Hepatocyte (in vitro differentiated cells): ENCODE measurements at regions not wholly inside any gene's neighbourhood (a gene's known extent, or its start where the extent isn't known, plus 50 kb on each side); places are given as distances from the start of the nearest gene placed in this dataset.

Experiments
- DNase-seq: peaks from one replicate; pipeline ENCODE4 v3.0.0-alpha.2; 2016; ENCODE audit warnings: low spot score
- H2AFZ ChIP-seq: fragments of 200-600 bp; sonication (generic); 2 replicates; pipeline ENCODE4 v1.6.0; 2016; ENCODE audit warnings: antibody characterized with exemption, mild to moderate bottlenecking
- H3K27ac ChIP-seq: fragments of 200-600 bp; sonication (generic); 2 replicates; pipeline ENCODE4 v1.5.1; 2016; ENCODE audit warnings: mild to moderate bottlenecking
- H3K27me3 ChIP-seq: fragments of 200-600 bp; sonication (generic); 2 replicates; pipeline ENCODE4 v1.6.1; 2016
- H3K36me3 ChIP-seq: fragments of 200-600 bp; sonication (generic); replicated peaks from 2 replicates; pipeline ENCODE4 v1.5.1; 2016; ENCODE audit warnings: low read depth; ENCODE audit not compliant: insufficient read depth
- H3K4me1 ChIP-seq: fragments of 200-600 bp; sonication (generic); 2 replicates; pipeline ENCODE4 v1.5.1; 2016; ENCODE audit warnings: mild to moderate bottlenecking, moderate library complexity; ENCODE audit not compliant: insufficient read depth
- H3K4me2 ChIP-seq: fragments of 200-600 bp; sonication (generic); 2 replicates; pipeline ENCODE4 v1.6.0; 2016
- H3K4me3 ChIP-seq: fragments of 200-600 bp; sonication (generic); 2 replicates; pipeline ENCODE4 v1.5.1; 2016; ENCODE audit warnings: mild to moderate bottlenecking
- H3K79me2 ChIP-seq: fragments of 200-600 bp; sonication (generic); 2 replicates; pipeline ENCODE4 v1.6.0; 2017; ENCODE audit warnings: mild to moderate bottlenecking
- H3K9me2 ChIP-seq: fragments of 200-600 bp; sonication (generic); replicated peaks from 2 replicates; pipeline ENCODE4 v1.6.0; 2017; ENCODE audit warnings: mild to moderate bottlenecking; ENCODE audit not compliant: insufficient read depth
- H3K9me3 ChIP-seq: fragments of 200-600 bp; sonication (generic); 2 replicates; pipeline ENCODE4 v1.5.1; 2016; ENCODE audit warnings: low read depth, mild to moderate bottlenecking
- H4K20me1 ChIP-seq: fragments of 200-600 bp; sonication (generic); 2 replicates; pipeline ENCODE4 v1.6.0; 2016; ENCODE audit warnings: mild to moderate bottlenecking; ENCODE audit not compliant: insufficient read depth, poor library complexity, severe bottlenecking
- CTCF ChIP-seq: fragments of 200-600 bp; sonication (generic); IDR thresholded peaks from 2 replicates; pipeline ENCODE4 v1.5.1; 2016; ENCODE audit warnings: antibody characterized with exemption, mild to moderate bottlenecking; ENCODE audit not compliant: poor library complexity
- EZH2 ChIP-seq: fragments of 200-600 bp; sonication (generic); IDR thresholded peaks from 2 replicates; pipeline ENCODE4 v1.6.1; 2016; ENCODE audit warnings: antibody characterized with exemption, mild to moderate bottlenecking, borderline replicate concordance
- EZH2phosphoT487 ChIP-seq: fragments of 200-600 bp; sonication (generic); IDR thresholded peaks from one replicate; pipeline ENCODE4 v1.6.1; 2018; ENCODE audit warnings: antibody characterized with exemption, mild to moderate bottlenecking, low read depth, moderate library complexity; ENCODE audit not compliant: unreplicated experiment, severe bottlenecking
- WGBS: methylation state at CpG from one replicate; pipeline ENCODE4 v1.1.6; 2016; ENCODE audit warnings: low lambda C conversion rate; ENCODE audit errors: missing lambda C conversion rate; 5-methylcytosine and 5-hydroxymethylcytosine counted together

- DNase-seq, result no peak
- Histone ChIP-seq H3K9me3 (no peaks in the 10 kb centered on the region), H4K20me1 (no peaks in the 10 kb centered on the region), H2AFZ (no peak overlapping the region), H3K79me2 (no peaks in the 10 kb centered on the region), H3K4me1 (no peaks in the 10 kb centered on the region), H3K27ac (no peak overlapping the region), H3K36me3 (no peaks in the 10 kb centered on the region), H3K4me2 (no peak overlapping the region), H3K4me3 (no peak overlapping the region), H3K9me2 (no peaks in the 10 kb centered on the region), H3K27me3 (no peaks in the 10 kb centered on the region)
- no peak for TF ChIP-seq EZH2
- TF ChIP-seq EZH2phosphoT487, result no peak
- TF ChIP-seq CTCF, result no peak
- WGBS, result 70% methylated on average over 9 of the region's 9 CpGs
Observed at GRCh38 chr22:44616461-44616860, 85.5 kb upstream of the PRR5 start.

GRCh38 chr22:44615602-44616180 is 86.3 kb upstream of the PRR5 start:
- Histone ChIP-seq H3K27me3 (no peaks in the 10 kb centered on the region), H3K9me3 (no peaks in the 10 kb centered on the region), H3K27ac (no peak overlapping the region), H3K36me3 (no peaks in the 10 kb centered on the region), H3K9me2 (no peaks in the 10 kb centered on the region), H4K20me1 (no peaks in the 10 kb centered on the region), H2AFZ (no peak overlapping the region), H3K4me2 (no peak overlapping the region), H3K4me3 (no peak overlapping the region), H3K4me1 (no peaks in the 10 kb centered on the region), H3K79me2 (no peaks in the 10 kb centered on the region)
- WGBS, result 93% methylated on average over 7 of the region's 8 CpGs
- TF ChIP-seq CTCF (no peak), EZH2phosphoT487 (no peak), EZH2 (no peak)
- no peak for DNase-seq

- Histone ChIP-seq H3K4me3 (no peak overlapping the region), H3K4me1 (no peaks in the 10 kb centered on the region), H4K20me1 (no peaks in the 10 kb centered on the region), H3K27me3 (no peaks in the 10 kb centered on the region), H3K27ac (no peak overlapping the region), H3K9me2 (no peaks in the 10 kb centered on the region), H3K79me2 (no peaks in the 10 kb centered on the region), H3K36me3 (no peaks in the 10 kb centered on the region), H3K4me2 (no peak overlapping the region), H3K9me3 (no peaks in the 10 kb centered on the region), H2AFZ (no peak overlapping the region)
- no peak for TF ChIP-seq EZH2
- TF ChIP-seq EZH2phosphoT487, result no peak
- no peak for TF ChIP-seq CTCF
- DNase-seq, result no peak
- 98% methylated on average over 16 of the region's 16 CpGs for WGBS
Observed at GRCh38 chr22:44615146-44615545, 86.9 kb upstream of the PRR5 start.

- Histone ChIP-seq H3K4me3 (no peak overlapping the region), H3K27ac (no peak overlapping the region), H3K9me2 (no peaks in the 10 kb centered on the region), H3K4me2 (no peak overlapping the region), H3K79me2 (no peaks in the 10 kb centered on the region), H3K9me3 (no peaks in the 10 kb centered on the region), H2AFZ (no peak overlapping the region), H3K36me3 (no peaks in the 10 kb centered on the region), H3K27me3 (no peaks in the 10 kb centered on the region), H3K4me1 (no peaks in the 10 kb centered on the region), H4K20me1 (no peaks in the 10 kb centered on the region)
- WGBS, result 78% methylated on average over 2 of the region's 2 CpGs
- TF ChIP-seq EZH2 (no peak), EZH2phosphoT487 (no peak), CTCF (no peak)
- DNase-seq, result no peak
Observed at GRCh38 chr22:44613196-44613595, 88.8 kb upstream of the PRR5 start.
